HL-60 (cell line): ENCODE measurements at regions not wholly inside any gene's neighbourhood (a gene's known extent, or its start where the extent isn't known, plus 50 kb on each side); places are given as distances from the start of the nearest gene placed in this dataset.

ENCODE experiments used
- CTCF ChIP-seq: IDR thresholded peaks from one replicate; pipeline ENCODE4 v1.5.1; 2011; ENCODE audit warnings: low read length, control low read depth, inconsistent platforms; ENCODE audit not compliant: insufficient read depth
- REST ChIP-seq: IDR thresholded peaks from 2 replicates; pipeline ENCODE4 v1.6.1; 2012; ENCODE audit warnings: low read depth; ENCODE audit not compliant: insufficient replicate concordance

GRCh38 chr17:34201767-34202166 is 53.3 kb upstream of the CCL2 start:
- TF ChIP-seq CTCF (no peak), REST (no peak)
